ENCODE measurements at regions not wholly inside any gene's neighbourhood (a gene's known extent, or its start where the extent isn't known, plus 50 kb on each side); places are given as distances from the start of the nearest gene placed in this dataset.

DNA sequence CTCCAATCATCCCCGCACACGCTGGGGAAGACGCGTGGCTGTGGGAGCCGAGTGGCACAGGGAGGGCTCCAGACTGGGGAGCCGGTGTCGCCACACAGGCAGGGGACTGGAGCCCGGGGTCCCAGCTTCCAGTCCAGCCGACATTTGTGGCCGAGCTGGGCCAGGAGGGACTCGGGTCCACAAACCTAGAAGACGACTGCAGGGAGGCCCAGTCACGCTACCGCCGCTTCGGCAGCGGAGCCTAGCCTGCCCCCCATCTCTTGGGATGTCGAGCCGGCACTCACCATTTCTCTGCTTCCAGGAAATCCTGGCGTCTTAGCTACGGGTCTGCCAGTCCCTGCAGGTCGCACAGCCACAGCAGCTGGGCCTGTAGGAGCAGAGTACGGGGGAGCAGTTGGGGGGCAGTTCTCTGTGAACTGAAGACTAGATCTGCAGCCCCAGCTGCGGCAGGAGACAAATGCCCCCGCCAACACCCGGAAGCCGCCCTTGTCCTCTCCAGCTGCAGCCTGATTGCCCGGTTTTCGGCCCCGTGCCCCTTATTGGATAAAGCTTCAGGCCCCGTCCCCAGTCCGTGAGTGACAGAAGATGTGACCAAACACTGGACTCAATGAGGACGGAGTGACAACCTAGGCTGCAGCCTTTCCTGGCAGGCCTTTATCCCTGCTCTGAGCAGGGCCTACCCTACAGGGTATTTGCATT lies 270.7 kb downstream of the ZNF33B start:
- no peaks in the 10 kb centered on the region for H3K4me1 ChIP-seq (ENCODE audit: control insufficient read depth, insufficient read depth, low read length)
- H3K27me3 ChIP-seq (ENCODE audit: control insufficient read depth, insufficient read depth, low read length) = no peaks in the 10 kb centered on the region
- H2AFZ ChIP-seq (replicated peaks; ENCODE audit: low read length, poor library complexity) = peak overlapping the region; percentile 58
- peaks cover 8% of the 10 kb centered on the region for H3K9me3 ChIP-seq (ENCODE audit: control insufficient read depth, insufficient read depth, low read length)
- no peak overlapping the region for H3K9ac ChIP-seq (ENCODE audit: low read depth, low read length)
- H3K4me2 ChIP-seq (ENCODE audit: low read depth, low read length) = no peak overlapping the region
- no peak overlapping the region for H2AK9ac ChIP-seq (replicated peaks; ENCODE audit: low read depth, low read length, poor library complexity)
- ChIA-PET CTCF (no interaction called here), POLR2A (ENCODE audit: unreplicated experiment) (no interaction called here)
- H3K4me3 ChIP-seq (ENCODE audit: insufficient read depth, low read depth, low read length) = peak overlapping the region; percentile 37
- H2AK5ac ChIP-seq (ENCODE audit: low read depth, low read length) = no peak overlapping the region
- H3K14ac ChIP-seq (replicated peaks; ENCODE audit: low read depth, low read length) = no peak overlapping the region
- H2BK5ac ChIP-seq (ENCODE audit: low read depth, low read length, poor library complexity, severe bottlenecking) = no peak overlapping the region
- H3K79me1 ChIP-seq (ENCODE audit: low read depth in 1 of 2, low read length in 2 of 2) = no peaks in the 10 kb centered on the region
- H2BK120ac ChIP-seq (ENCODE audit: low read depth, low read length) = no peak overlapping the region
- DNase-seq (peak; percentile 16), ATAC-seq (ENCODE audit: low read depth) (peak; percentile 71)
- no peak for TF ChIP-seq SMC3 (IDR thresholded peaks at IDR 0.05; ENCODE audit: low read depth, low read length)
- H4K8ac ChIP-seq (ENCODE audit: low read depth in 2 of 2, low read length in 2 of 2) = no peak overlapping the region
- H4K91ac ChIP-seq (ENCODE audit: insufficient read depth, low read depth, low read length) = no peak overlapping the region
- no peak overlapping the region for H4K5ac ChIP-seq (ENCODE audit: low read depth, low read length)
- H3K56ac ChIP-seq (ENCODE audit: extremely low read depth, insufficient read depth, low read length) = no peak overlapping the region
- dilution Hi-C loops (cut with HindIII; ENCODE audit: low sequenced_read_pairs, unreplicated experiment) = no loop called here
- H3K18ac ChIP-seq (ENCODE audit: low read depth, low read length) = no peak overlapping the region
- no peak overlapping the region for H3K23ac ChIP-seq (ENCODE audit: low read depth, low read length)
- WGBS, 2 experiments (ENCODE audit: extremely low coverage in 2 of 2, insufficient read length in 1 of 2) = 13% methylated on average over 12 of the region's 33 CpGs; no CpG with 5 or more reads in 1 of the 2 experiments
- intact Hi-C loops (cut with micrococcal nuclease) = no loop called here
- no peak overlapping the region for H2BK15ac ChIP-seq (ENCODE audit: low read depth, low read length)
- no TSS peak for BruUV-seq (replicated peaks)
- no peaks in the 10 kb centered on the region for H4K20me1 ChIP-seq (ENCODE audit: insufficient read depth, low read length)
- no peaks in the 10 kb centered on the region for H3K9me1 ChIP-seq (ENCODE audit: insufficient read depth, low read length)
- H3K4ac ChIP-seq (ENCODE audit: low read depth, low read length) = no peak overlapping the region
- in situ Hi-C loops (cut with MboI; ENCODE audit: low sequenced_read_pairs) = no loop called here
- no peak overlapping the region for H2BK20ac ChIP-seq (ENCODE audit: low read depth, low read length)
- no peak overlapping the region for H3K27ac ChIP-seq (ENCODE audit: insufficient read depth, low read length)
- no peaks in the 10 kb centered on the region for H3K36me3 ChIP-seq (ENCODE audit: control insufficient read depth, insufficient read depth, low read length)
